Stimulated activated CD8-positive, alpha-beta memory T cell treated with anti-CD3 and anti-CD28 coated beads, Interleukin-4, amount 100 ng/mL, for 24 hours (primary cell): ENCODE measurements at regions not wholly inside any gene's neighbourhood (a gene's known extent, or its start where the extent isn't known, plus 50 kb on each side); places are given as distances from the start of the nearest gene placed in this dataset.

Experiments
- DNase-seq: peaks from one replicate; pipeline ENCODE4 v3.0.0-alpha.2; 2020; ENCODE audit warnings: low read depth

DNA sequence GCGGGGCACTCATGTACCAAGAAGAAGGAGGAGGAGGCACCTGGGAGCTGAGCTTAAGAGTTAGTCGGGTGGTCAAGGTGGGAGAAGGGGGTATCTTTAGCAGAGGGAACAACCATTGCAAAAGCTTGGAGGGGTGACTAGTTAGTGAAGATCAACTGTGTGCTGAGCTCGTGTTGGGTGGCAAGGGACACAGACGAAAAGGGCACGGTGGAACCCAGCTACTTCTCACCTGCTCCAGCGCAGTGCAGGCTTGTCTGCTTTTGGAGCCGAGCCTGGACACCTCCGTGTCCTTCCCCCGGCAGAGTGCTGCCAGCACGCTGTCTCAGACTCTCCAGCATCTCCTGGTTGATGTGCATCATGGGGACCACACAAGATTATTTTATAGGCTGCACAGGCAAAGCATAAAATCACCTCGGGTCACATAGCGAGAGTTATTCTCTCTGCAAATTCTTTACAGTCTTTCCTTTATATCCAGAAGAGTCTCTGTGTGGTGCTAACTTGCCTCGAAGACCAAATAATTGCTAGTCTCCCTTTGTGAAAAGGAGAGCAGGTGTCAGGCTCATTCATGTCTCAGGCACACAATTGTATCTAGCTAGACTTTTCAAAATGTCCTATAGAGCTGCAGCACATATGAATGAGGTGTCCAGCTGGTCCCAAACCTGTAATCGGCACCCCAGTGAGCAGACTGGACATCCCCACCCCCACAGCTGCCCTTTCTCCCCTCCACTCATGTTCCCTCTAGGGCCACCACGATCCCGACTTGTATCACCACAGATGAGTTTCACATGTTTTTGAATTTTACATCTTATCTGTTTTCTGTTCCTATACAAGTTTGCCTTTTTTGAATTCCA lies 123.4 kb downstream of the CEBPB start:
- DNase-seq, result no peak

- DNase-seq, result no peak
Measured at GRCh38 chr20:50314678-50315335, 124.2 kb downstream of the CEBPB start.

- no peak for DNase-seq
Measured at GRCh38 chr20:50315586-50316551, 125.2 kb downstream of the CEBPB start.

DNA sequence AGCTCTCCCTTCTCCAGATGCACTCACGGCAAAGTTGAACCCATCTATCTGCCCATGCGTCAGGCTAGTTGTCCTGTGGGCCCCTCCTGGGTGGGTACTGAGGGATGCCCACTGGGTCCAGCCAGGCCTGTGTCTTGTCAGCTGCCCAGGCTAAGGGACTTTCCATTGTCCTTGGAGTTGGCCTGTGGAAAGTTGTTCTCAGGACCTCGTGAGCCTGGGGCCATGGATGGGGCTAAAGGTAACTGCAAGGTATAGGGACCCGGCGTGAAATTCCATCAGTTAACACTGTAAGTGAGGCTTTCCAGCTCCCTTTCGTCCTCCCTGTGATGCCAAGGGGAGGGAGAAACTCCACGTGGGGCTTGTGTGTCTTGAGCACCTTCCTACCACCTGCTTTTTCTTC lies 126.5 kb downstream of the CEBPB start:
- no peak for DNase-seq

DNA sequence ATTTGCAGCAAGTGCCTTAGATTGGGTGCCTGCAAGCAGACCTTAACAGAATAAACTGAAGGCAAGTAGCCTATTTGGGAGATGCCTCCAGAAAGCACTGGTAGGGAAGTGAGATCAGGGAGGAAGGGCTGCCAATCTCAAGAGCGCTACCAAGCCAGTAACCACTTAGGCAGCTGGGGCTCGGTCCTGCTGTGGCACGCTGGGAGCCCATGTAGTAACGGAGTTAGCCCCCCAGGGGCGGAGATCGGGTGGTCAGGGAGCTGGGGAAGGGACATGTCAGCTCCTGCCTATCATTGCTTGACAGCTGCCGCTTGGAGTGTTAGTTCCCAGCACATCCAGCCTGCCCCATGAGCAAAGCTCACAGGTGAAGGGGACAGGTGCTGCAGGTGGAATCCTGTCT lies 127.0 kb downstream of the CEBPB start:
- DNase-seq, result no peak

DNA sequence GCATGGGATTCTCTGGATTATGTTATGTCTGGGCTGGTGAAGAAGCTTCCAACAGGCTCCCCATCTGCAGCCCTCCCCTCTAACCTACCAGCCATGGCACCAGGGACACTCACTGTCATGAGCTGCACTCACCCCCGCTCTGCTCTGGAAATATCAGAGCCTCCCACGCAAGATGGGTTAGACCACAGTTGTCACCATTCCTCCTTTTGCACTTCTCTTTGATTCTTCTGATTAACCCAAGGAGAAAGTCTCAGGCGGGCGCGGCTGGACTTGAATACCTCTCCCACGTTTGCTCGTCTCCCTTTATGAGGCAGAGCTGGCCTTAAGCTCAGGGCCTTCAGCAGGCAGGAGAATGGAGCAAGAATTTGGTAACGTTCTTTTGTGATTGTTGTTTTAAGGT lies 128.1 kb downstream of the CEBPB start:
- DNase-seq, result no peak

- no peak for DNase-seq
Measured at GRCh38 chr20:50320005-50320900, 129.6 kb downstream of the CEBPB start.

- DNase-seq, result no peak
Measured at GRCh38 chr20:50320901-50321796, 130.5 kb downstream of the CEBPB start.

DNA sequence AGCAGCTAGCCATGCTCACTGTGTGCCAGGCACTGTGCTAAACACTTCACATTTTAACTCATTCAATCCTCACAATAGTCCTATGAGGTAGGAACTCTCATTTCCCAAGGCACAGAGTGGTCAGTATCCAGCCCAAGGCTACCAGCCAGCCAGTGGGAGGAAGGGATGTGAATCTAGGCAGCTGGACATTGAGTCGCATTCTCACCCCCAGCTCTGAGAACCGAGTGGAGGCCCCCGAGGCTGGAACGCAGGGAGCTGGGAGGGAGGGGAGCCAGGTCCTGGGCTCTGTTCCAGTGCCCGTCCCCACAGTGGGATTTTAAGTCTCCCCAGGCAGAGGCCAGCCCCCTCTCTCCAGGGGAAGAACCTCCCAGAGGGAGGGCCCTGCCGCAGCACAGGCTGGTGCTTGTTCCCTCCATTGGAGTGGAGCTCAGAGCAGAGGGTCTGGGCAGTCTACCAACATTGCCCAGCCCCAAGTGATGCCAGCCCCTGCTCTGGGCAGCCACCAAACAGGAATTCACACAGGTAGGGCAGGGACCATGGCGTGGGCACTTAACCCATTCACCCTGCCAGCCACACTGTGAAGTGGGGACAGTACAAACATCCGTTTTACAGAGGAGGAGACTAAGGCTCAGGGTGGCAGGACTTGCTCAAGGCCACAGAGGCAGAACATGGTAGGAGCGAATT lies 131.3 kb downstream of the CEBPB start:
- no peak for DNase-seq

DNA sequence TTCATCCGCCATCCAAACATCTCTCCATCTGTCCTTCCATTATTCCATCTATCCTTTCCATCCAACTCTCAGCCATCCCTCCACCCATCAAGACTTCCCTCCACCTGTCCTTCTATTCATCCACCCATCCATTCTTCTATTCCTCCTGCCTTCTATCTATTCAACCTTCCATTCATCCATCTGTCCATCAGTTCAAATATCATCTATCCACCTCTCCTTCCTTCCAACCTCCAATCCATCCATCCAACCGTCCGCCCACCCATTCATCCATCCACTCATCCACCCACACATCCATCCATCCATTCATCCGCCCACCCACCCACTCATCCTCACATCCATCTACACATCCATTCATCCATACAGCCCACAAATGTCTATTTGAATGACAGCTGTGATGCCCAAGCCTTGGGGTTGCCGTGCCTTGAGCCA lies 132.1 kb downstream of the CEBPB start:
- DNase-seq, result no peak

GRCh38 chr20:50323209-50323608 lies 132.6 kb downstream of the CEBPB start:
- no peak for DNase-seq

- no peak for DNase-seq
Measured at GRCh38 chr20:50323777-50324775, 133.4 kb downstream of the CEBPB start.

DNA sequence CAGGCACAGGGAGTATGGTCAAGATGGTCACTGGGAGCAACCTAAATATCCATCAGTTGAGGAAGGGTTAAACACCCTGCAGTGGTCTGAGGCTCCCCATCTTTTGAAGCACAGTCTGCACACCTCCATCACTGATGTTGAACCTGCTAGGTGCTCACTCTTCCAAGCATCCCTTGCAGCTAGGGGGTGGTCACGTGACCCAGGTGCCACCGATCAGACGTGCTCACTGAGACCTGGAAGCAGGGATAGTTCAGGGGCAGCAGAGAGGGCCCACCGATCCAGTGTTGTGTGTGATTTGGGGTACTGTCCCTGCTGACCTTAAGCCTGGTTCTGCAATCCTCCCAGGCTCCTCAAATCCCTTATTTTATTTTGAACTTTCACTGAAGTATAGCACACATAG lies 134.6 kb downstream of the CEBPB start:
- no peak for DNase-seq

DNA sequence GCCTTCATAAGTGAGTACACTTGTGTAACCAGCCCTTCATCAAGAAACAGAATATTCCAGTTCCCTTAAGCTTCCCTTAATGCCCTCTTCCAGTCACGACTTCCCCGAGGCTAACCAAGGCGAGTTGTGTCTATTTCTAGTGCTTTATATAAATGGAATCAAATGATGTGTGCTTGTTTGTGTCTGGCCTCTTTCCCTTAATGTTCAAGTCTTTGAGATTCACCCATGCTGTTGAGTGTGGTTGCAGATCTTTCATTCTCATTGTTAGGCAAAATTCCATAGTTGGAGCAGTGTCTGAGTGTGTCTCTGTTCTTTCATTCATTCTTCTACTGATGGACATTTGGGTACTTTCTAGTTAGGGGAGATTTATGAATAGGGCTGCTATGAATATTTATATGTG lies 135.0 kb downstream of the CEBPB start:
- DNase-seq, result no peak

- no peak for DNase-seq
Measured at GRCh38 chr20:50327666-50328065, 137.0 kb downstream of the CEBPB start.

- DNase-seq, result no peak
Measured at GRCh38 chr20:50328222-50328979, 137.8 kb downstream of the CEBPB start.

- no peak for DNase-seq
Measured at GRCh38 chr20:50328996-50329898, 138.6 kb downstream of the CEBPB start.
